ENCODE measurements at regions not wholly inside any gene's neighbourhood (a gene's known extent, or its start where the extent isn't known, plus 50 kb on each side); places are given as distances from the start of the nearest gene placed in this dataset.

DNA sequence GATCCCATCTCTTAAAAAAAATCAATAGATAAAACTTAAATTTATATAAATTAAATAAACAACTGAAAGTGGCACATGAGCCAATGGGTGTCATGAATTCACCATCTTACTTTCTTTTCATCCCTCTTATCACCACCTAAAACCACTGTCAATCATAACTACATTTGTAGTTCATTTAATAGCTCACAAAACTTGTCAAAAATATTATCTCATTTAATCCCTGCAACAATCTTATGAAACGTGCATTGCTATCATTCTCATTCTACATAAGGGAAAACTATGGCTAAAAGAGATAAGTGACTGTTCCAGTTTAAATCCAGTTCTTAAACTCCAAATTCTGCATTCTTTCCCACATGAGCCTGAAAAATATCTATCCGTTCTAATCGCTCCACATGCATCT, 80.6 kb upstream of the BEND6 start:
- TF ChIP-seq, protein P1, sequence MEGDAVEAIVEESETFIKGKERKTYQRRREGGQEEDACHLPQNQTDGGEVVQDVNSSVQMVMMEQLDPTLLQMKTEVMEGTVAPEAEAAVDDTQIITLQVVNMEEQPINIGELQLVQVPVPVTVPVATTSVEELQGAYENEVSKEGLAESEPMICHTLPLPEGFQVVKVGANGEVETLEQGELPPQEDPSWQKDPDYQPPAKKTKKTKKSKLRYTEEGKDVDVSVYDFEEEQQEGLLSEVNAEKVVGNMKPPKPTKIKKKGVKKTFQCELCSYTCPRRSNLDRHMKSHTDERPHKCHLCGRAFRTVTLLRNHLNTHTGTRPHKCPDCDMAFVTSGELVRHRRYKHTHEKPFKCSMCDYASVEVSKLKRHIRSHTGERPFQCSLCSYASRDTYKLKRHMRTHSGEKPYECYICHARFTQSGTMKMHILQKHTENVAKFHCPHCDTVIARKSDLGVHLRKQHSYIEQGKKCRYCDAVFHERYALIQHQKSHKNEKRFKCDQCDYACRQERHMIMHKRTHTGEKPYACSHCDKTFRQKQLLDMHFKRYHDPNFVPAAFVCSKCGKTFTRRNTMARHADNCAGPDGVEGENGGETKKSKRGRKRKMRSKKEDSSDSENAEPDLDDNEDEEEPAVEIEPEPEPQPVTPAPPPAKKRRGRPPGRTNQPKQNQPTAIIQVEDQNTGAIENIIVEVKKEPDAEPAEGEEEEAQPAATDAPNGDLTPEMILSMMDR (IDR thresholded peaks at IDR 0.05): no peak
- TF ChIP-seq POLR2A (IDR thresholded peaks at IDR 0.05): no peak

All from thyroid gland (tissue), 4 donors.